ENCODE measurements at regions not wholly inside any gene's neighbourhood (a gene's known extent, or its start where the extent isn't known, plus 50 kb on each side); places are given as distances from the start of the nearest gene placed in this dataset.
"Not testable (repeated sequence)": the region's sequence is repeated elsewhere in the genome, so short reads cannot be mapped to it uniquely, and the experiment has no call there.

- no peak for DNase-seq
These were observed 836.0 kb downstream of the TRIML1 start for GRCh38 chr4:188975271-188975670.

GRCh38 chr4:188976644-188977115, 837.4 kb downstream of the TRIML1 start:
- DNase-seq: no peak

GRCh38 chr4:188977232-188977631, 838.0 kb downstream of the TRIML1 start:
- DNase-seq: not testable (repeated sequence)

GRCh38 chr4:188984518-188984917, 845.3 kb downstream of the TRIML1 start:
- DNase-seq: no peak

GRCh38 chr4:188986271-188986689, 847.0 kb downstream of the TRIML1 start:
- DNase-seq: no peak

GRCh38 chr4:188987011-188987410, 847.8 kb downstream of the TRIML1 start:
- DNase-seq: no peak

- DNase-seq: no peak
These were observed 848.9 kb downstream of the TRIML1 start for GRCh38 chr4:188988131-188988530.

- DNase-seq: no peak
These were observed 850.1 kb downstream of the TRIML1 start for GRCh38 chr4:188989371-188989770.

GRCh38 chr4:188992706-188993105, 853.5 kb downstream of the TRIML1 start:
- DNase-seq: no peak

GRCh38 chr4:188993871-188994270, 854.6 kb downstream of the TRIML1 start:
- no peak for DNase-seq

GRCh38 chr4:189001283-189001970, 862.2 kb downstream of the TRIML1 start:
- no peak for DNase-seq

GRCh38 chr4:189001971-189002450, 862.8 kb downstream of the TRIML1 start:
- DNase-seq: no peak

- DNase-seq: no peak
These were observed 863.2 kb downstream of the TRIML1 start for GRCh38 chr4:189002475-189002874.

- not testable (repeated sequence) for DNase-seq
These were observed 871.4 kb downstream of the TRIML1 start for GRCh38 chr4:189010452-189011217.

GRCh38 chr4:189021831-189022230, 882.6 kb downstream of the TRIML1 start:
- DNase-seq: no peak

- no peak for DNase-seq
These were observed 883.3 kb downstream of the TRIML1 start for GRCh38 chr4:189022440-189023035.

- no peak for DNase-seq
These were observed 890.8 kb downstream of the TRIML1 start for GRCh38 chr4:189029976-189030504.

GRCh38 chr4:189032606-189033338, 893.5 kb downstream of the TRIML1 start:
- no peak for DNase-seq

GRCh38 chr4:189033801-189034347, 894.6 kb downstream of the TRIML1 start:
- no peak for DNase-seq

- no peak for DNase-seq
These were observed 895.9 kb downstream of the TRIML1 start for GRCh38 chr4:189035091-189035490.

- DNase-seq: no peak
These were observed 896.4 kb downstream of the TRIML1 start for GRCh38 chr4:189035654-189036053.

GRCh38 chr4:189036906-189037305, 897.7 kb downstream of the TRIML1 start:
- DNase-seq: no peak

All from CD4-positive, alpha-beta T cell treated with Interleukin-17A for 4 hours (primary cell).